ENCODE measurements at regions not wholly inside any gene's neighbourhood (a gene's known extent, or its start where the extent isn't known, plus 50 kb on each side); places are given as distances from the start of the nearest gene placed in this dataset.

- DNase-seq: no peak
These were observed 200.2 kb downstream of the KATNAL1 start for GRCh38 chr13:30107121-30107520.

- DNase-seq: no peak
These were observed 202.0 kb downstream of the KATNAL1 start for GRCh38 chr13:30105381-30105780.

GRCh38 chr13:30103161-30103840 lies 204.1 kb downstream of the KATNAL1 start:
- no peak for DNase-seq

GRCh38 chr13:30100226-30100625 lies 207.1 kb downstream of the KATNAL1 start:
- no peak for DNase-seq

- DNase-seq: no peak
These were observed 209.7 kb downstream of the KATNAL1 start for GRCh38 chr13:30097701-30098100.

- no peak for DNase-seq
These were observed 210.3 kb downstream of the KATNAL1 start for GRCh38 chr13:30097089-30097488.

- no peak for DNase-seq
These were observed 213.3 kb downstream of the KATNAL1 start for GRCh38 chr13:30094015-30094414.

GRCh38 chr13:30093236-30093635 lies 214.1 kb downstream of the KATNAL1 start:
- no peak for DNase-seq

- no peak for DNase-seq
These were observed 215.7 kb downstream of the KATNAL1 start for GRCh38 chr13:30091691-30092090.

- no peak for DNase-seq
These were observed 216.3 kb downstream of the KATNAL1 start for GRCh38 chr13:30091035-30091434.

GRCh38 chr13:30088312-30088855 lies 219.0 kb downstream of the KATNAL1 start:
- no peak for DNase-seq

- DNase-seq: no peak
These were observed 222.3 kb downstream of the KATNAL1 start for GRCh38 chr13:30085087-30085486.

GRCh38 chr13:30082391-30082790 lies 225.0 kb downstream of the KATNAL1 start:
- DNase-seq: no peak

GRCh38 chr13:30081331-30081730 lies 226.0 kb downstream of the KATNAL1 start:
- DNase-seq: no peak

GRCh38 chr13:30079501-30079900 lies 227.8 kb downstream of the KATNAL1 start:
- no peak for DNase-seq

GRCh38 chr13:30078059-30078458 lies 227.6 kb upstream of the UBL3 start:
- DNase-seq: no peak

GRCh38 chr13:30077240-30077735 lies 226.9 kb upstream of the UBL3 start:
- no peak for DNase-seq

- no peak for DNase-seq
These were observed 224.7 kb upstream of the UBL3 start for GRCh38 chr13:30074955-30075614.

GRCh38 chr13:30074431-30074830 lies 224.0 kb upstream of the UBL3 start:
- DNase-seq: no peak

GRCh38 chr13:30072818-30073186 lies 222.4 kb upstream of the UBL3 start:
- DNase-seq: no peak

- DNase-seq: no peak
These were observed 221.8 kb upstream of the UBL3 start for GRCh38 chr13:30071969-30072817.

GRCh38 chr13:30065181-30065580 lies 214.8 kb upstream of the UBL3 start:
- no peak for DNase-seq

- no peak for DNase-seq
These were observed 213.5 kb upstream of the UBL3 start for GRCh38 chr13:30063892-30064291.

Measured in activated CD4-positive, alpha-beta T cell treated with anti-CD3 and anti-CD28 coated beads for 1 hour (primary cell).